ENCODE measurements at regions not wholly inside any gene's neighbourhood (a gene's known extent, or its start where the extent isn't known, plus 50 kb on each side); places are given as distances from the start of the nearest gene placed in this dataset.
A peak's percentile ranks its signal among the peaks of the same experiment; 100 is the strongest.

GRCh38 chr12:127912035-127912665 lies 354.8 kb upstream of the TMEM132C start:
- DNase-seq (ENCODE audit: low spot score): no peak
- Histone ChIP-seq H3K27ac (no peak overlapping the region), H3K4me3 (no peak overlapping the region)
- TF ChIP-seq CTCF (IDR thresholded peaks at IDR 0.05): no peak

- H3K27ac ChIP-seq: no peak overlapping the region
- H3K4me3 ChIP-seq: no peak overlapping the region
- no peak for TF ChIP-seq CTCF (IDR thresholded peaks at IDR 0.05)
- no peak for DNase-seq (ENCODE audit: low spot score)
Measured at GRCh38 chr12:127923501-127923900, 343.5 kb upstream of the TMEM132C start.

GRCh38 chr12:127925971-127926370 lies 341.0 kb upstream of the TMEM132C start:
- H3K27ac ChIP-seq: no peak overlapping the region
- no peak overlapping the region for H3K4me3 ChIP-seq
- TF ChIP-seq CTCF (IDR thresholded peaks at IDR 0.05): no peak
- DNase-seq (ENCODE audit: low spot score): no peak

GRCh38 chr12:127928178-127928577 lies 338.8 kb upstream of the TMEM132C start:
- Histone ChIP-seq H3K27ac (peak overlapping the region in 1 of 2 donors; percentile 58), H3K4me3 (no peak overlapping the region)
- DNase-seq (ENCODE audit: low spot score): no peak
- TF ChIP-seq CTCF (IDR thresholded peaks at IDR 0.05): no peak

GRCh38 chr12:127928615-127929571 lies 338.1 kb upstream of the TMEM132C start:
- no peak for DNase-seq (ENCODE audit: low spot score)
- TF ChIP-seq CTCF (IDR thresholded peaks at IDR 0.05): no peak
- Histone ChIP-seq H3K27ac (peak overlapping the region in 1 of 2 donors; percentile 58), H3K4me3 (no peak overlapping the region)

- no peak overlapping the region for H3K4me3 ChIP-seq
- no peak for DNase-seq (ENCODE audit: low spot score)
- H3K27ac ChIP-seq: peak overlapping the region in 1 of 2 donors; percentile 58
- no peak for TF ChIP-seq CTCF (IDR thresholded peaks at IDR 0.05)
Measured at GRCh38 chr12:127930122-127930521, 336.8 kb upstream of the TMEM132C start.

Measured in coronary artery (tissue), 2 donors.